GM10266 (cell line): ENCODE measurements at regions not wholly inside any gene's neighbourhood (a gene's known extent, or its start where the extent isn't known, plus 50 kb on each side); places are given as distances from the start of the nearest gene placed in this dataset.

ENCODE experiments used
- DNase-seq: peaks from one replicate; pipeline ENCODE4 v3.0.0; 2012; ENCODE audit errors: extremely low spot score
- CTCF ChIP-seq: IDR thresholded peaks from 2 replicates; pipeline ENCODE4 v1.5.1; 2012; ENCODE audit warnings: mild to moderate bottlenecking, low read depth; ENCODE audit not compliant: control insufficient read depth, insufficient read depth; ENCODE audit errors: missing control alignments

GRCh38 chr1:175857756-175858155, 114.4 kb upstream of the TNR start:
- no peak for TF ChIP-seq CTCF
- no peak for DNase-seq

GRCh38 chr1:175853681-175854080, 110.3 kb upstream of the TNR start:
- no peak for TF ChIP-seq CTCF
- no peak for DNase-seq

- DNase-seq, result no peak
- no peak for TF ChIP-seq CTCF
Measured at GRCh38 chr1:175851749-175852148, 108.4 kb upstream of the TNR start.

- no peak for TF ChIP-seq CTCF
Measured at GRCh38 chr1:175848329-175848728, 104.9 kb upstream of the TNR start.

GRCh38 chr1:175845985-175846384, 102.6 kb upstream of the TNR start:
- no peak for DNase-seq
- no peak for TF ChIP-seq CTCF

More at GRCh38 chr1:175848329-175848728, 104.9 kb upstream of the TNR start:
- no peak for DNase-seq

GRCh38 chr1:175845338-175845737, 101.9 kb upstream of the TNR start:
- TF ChIP-seq CTCF, result no peak
- no peak for DNase-seq

GRCh38 chr1:175844877-175845276, 101.5 kb upstream of the TNR start:
- no peak for TF ChIP-seq CTCF

More at GRCh38 chr1:175844877-175845276, 101.5 kb upstream of the TNR start:
- no peak for DNase-seq
